Neutrophil (primary cell): ENCODE measurements at regions not wholly inside any gene's neighbourhood (a gene's known extent, or its start where the extent isn't known, plus 50 kb on each side); places are given as distances from the start of the nearest gene placed in this dataset.

Source experiments
- H3K27ac ChIP-seq: fragments of 200-600 bp; sonication (generic); 2 replicates; pipeline ENCODE4 v1.5.1; 2016; ENCODE audit warnings: mild to moderate bottlenecking, moderate library complexity
- H3K27me3 ChIP-seq: fragments of 200-600 bp; sonication (generic); 2 replicates; pipeline ENCODE4 v1.6.0; 2016; ENCODE audit warnings: mild to moderate bottlenecking
- H3K36me3 ChIP-seq: fragments of 200-600 bp; sonication (generic); 2 replicates; pipeline ENCODE4 v1.5.1; 2017
- H3K4me1 ChIP-seq, 2 experiments: fragments of 200-600 bp in 1 of 2; sonication (generic) in 1 of 2; 1 replicate in 1 of 2; 2 replicates in 1 of 2; pipeline versions ENCODE4 v1.5.1 to v1.6.1; 2013 to 2016; ENCODE audit warnings: low read depth in 1 of 2, low read length in 1 of 2, mild to moderate bottlenecking in 1 of 2, moderate library complexity in 1 of 2; ENCODE audit not compliant: control insufficient read depth in 1 of 2, insufficient read depth in 1 of 2
- H3K4me3 ChIP-seq, 2 experiments: fragments of 200-600 bp in 1 of 2; sonication (generic) in 1 of 2; 1 replicate in 1 of 2; 2 replicates in 1 of 2; pipeline ENCODE4 v1.5.1; 2013 to 2016; ENCODE audit warnings: low read depth in 1 of 2, low read length in 1 of 2, mild to moderate bottlenecking in 1 of 2, moderate library complexity in 1 of 2
- H3K9me3 ChIP-seq: fragments of 200-600 bp; sonication (generic); 2 replicates; pipeline ENCODE4 v1.5.1; 2016
- TF ChIP-seq, protein P1 (sequence below): fragments of 200-600 bp; sonication (generic); IDR thresholded peaks from 2 replicates; pipeline ENCODE4 v1.5.1; 2016; ENCODE audit warnings: antibody characterized with exemption

DNA sequence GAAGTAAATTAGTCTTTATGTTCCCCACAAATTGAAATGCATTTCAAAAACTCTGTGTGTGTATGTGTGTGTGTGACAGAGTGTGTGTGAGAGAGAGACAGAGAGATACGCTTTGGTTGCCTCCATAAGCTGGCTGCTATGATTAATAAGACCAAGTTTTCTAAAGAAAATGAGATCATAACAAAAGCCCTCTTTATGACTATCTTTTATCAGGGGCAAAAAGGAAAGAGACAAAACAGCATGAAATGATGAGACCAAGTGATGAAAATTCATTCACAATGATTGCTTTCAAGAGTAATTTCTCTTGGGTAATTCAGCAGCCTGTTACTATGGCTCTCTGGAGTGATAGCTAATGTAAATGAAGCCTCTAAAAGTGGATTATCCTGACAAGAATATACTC, 277.6 kb upstream of the PLEKHG7 start:
- Histone ChIP-seq H3K9me3 (no peaks in the 10 kb centered on the region), H3K36me3 (no peaks in the 10 kb centered on the region), H3K27me3 (no peaks in the 10 kb centered on the region), H3K27ac (no peak overlapping the region), H3K4me3 (no peak overlapping the region), H3K4me1 (no peaks in the 10 kb centered on the region)
- TF ChIP-seq, protein P1, sequence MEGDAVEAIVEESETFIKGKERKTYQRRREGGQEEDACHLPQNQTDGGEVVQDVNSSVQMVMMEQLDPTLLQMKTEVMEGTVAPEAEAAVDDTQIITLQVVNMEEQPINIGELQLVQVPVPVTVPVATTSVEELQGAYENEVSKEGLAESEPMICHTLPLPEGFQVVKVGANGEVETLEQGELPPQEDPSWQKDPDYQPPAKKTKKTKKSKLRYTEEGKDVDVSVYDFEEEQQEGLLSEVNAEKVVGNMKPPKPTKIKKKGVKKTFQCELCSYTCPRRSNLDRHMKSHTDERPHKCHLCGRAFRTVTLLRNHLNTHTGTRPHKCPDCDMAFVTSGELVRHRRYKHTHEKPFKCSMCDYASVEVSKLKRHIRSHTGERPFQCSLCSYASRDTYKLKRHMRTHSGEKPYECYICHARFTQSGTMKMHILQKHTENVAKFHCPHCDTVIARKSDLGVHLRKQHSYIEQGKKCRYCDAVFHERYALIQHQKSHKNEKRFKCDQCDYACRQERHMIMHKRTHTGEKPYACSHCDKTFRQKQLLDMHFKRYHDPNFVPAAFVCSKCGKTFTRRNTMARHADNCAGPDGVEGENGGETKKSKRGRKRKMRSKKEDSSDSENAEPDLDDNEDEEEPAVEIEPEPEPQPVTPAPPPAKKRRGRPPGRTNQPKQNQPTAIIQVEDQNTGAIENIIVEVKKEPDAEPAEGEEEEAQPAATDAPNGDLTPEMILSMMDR = no peak

DNA sequence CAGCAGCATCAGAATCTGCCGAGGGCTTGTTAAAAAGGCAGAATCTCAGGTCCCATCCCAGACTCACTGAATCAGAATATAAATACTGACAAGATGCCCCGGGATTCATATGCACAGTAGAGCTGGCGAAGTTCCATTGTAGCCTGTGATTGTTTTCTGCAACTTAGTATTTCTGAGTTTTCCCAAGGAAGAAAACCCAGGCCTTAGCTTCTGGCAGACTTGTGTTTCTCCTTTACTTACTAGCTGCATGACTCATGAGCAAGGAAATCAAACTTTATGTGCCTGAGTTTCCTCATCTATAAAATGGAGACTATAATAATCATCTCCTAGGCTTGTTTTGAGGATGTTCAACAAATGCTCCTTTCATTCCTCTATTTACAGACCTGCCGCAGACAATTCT, 278.5 kb upstream of the PLEKHG7 start:
- H3K36me3 ChIP-seq = no peaks in the 10 kb centered on the region
- H3K4me1 ChIP-seq = no peaks in the 10 kb centered on the region
- H3K27me3 ChIP-seq = no peaks in the 10 kb centered on the region
- no peak overlapping the region for H3K4me3 ChIP-seq
- no peak overlapping the region for H3K27ac ChIP-seq
- TF ChIP-seq, protein P1 = no peak
- H3K9me3 ChIP-seq = no peaks in the 10 kb centered on the region

DNA sequence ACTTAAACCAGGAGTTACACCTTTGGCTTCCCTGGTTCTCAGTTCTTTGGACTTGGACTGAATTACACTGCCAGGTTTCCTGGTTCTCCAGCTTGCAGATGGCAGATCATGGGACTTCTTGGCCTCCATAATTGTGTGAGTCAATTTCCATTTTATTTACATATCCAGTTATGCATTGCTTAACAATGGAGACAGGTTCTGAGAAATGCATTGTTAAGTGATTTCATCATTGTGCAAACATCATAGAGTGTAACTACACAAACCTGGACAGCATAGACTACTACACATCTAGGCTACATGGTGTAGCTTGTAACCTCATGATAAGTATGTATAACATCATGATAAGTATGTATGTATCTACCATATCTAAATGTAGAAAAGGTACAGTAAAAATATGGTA, 276.1 kb upstream of the BTG1 start:
- TF ChIP-seq, protein P1 = no peak
- H3K27ac ChIP-seq = no peak overlapping the region
- no peaks in the 10 kb centered on the region for H3K36me3 ChIP-seq
- H3K4me3 ChIP-seq = no peak overlapping the region
- H3K27me3 ChIP-seq = no peaks in the 10 kb centered on the region
- no peaks in the 10 kb centered on the region for H3K4me1 ChIP-seq
- H3K9me3 ChIP-seq = no peaks in the 10 kb centered on the region

DNA sequence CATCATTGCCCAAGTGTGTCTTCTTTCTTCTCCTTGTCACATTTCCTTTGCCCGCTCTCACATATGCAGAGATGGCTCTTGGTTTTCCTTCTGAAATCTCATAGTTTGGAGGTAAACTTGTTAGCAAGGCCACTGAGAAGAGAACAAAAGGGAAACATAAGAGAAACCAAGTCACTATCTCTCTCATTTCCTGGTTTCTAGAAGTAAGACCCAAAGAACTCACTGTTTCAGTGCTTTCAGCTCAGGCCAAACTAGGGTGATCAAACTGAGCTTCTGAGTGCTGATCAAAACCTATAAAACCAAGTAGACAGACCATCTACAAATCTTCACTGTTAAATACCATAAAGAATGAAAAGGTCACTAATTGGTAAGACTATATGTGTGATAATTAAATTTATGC, 275.4 kb upstream of the BTG1 start:
- TF ChIP-seq, protein P1 = no peak
- Histone ChIP-seq H3K9me3 (no peaks in the 10 kb centered on the region), H3K4me3 (no peak overlapping the region), H3K27ac (no peak overlapping the region), H3K4me1 (no peaks in the 10 kb centered on the region), H3K27me3 (no peaks in the 10 kb centered on the region), H3K36me3 (no peaks in the 10 kb centered on the region)

DNA sequence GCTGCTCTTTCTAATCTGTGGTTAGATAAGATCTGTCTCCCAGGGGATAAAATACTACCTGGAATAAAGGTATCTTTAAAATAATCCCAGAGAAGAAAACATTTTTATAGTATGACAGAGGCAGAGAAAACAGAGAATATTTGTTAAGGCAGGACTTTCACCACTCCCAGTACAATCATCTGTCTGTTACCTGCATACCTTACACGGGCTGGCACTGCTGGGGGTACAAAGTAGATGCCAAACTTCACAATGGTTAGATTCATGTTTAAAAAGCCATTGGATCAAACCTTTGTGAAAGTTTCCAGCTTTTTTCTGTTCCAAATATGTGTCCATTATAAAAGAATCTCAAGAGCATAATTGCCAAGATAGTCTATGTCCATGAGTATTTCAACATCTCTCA, 273.6 kb upstream of the BTG1 start:
- H3K4me3 ChIP-seq = no peak overlapping the region
- no peaks in the 10 kb centered on the region for H3K36me3 ChIP-seq
- H3K4me1 ChIP-seq = no peaks in the 10 kb centered on the region
- H3K27ac ChIP-seq = no peak overlapping the region
- H3K9me3 ChIP-seq = no peaks in the 10 kb centered on the region
- TF ChIP-seq, protein P1 = no peak
- H3K27me3 ChIP-seq = no peaks in the 10 kb centered on the region

DNA sequence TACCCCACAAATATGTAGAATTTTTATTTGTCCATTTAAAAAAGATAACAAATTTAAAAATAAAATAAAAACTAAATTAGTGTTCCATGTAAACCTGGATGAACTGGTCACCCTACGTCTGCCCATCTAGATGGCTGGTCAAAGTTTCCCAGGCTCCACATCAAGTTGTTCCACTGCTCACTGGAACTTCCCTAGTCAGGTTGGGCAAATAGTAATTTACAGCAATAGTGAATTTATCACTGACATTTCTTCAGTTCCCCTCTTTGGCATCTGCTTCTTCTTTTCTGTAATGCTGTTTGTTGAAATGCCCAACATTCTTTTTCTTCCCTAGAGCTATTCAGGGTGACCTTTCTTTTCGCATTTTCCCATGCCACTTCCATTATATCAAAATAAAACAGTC, 272.7 kb upstream of the BTG1 start:
- no peaks in the 10 kb centered on the region for H3K4me1 ChIP-seq
- no peaks in the 10 kb centered on the region for H3K27me3 ChIP-seq
- TF ChIP-seq, protein P1 = no peak
- H3K4me3 ChIP-seq = no peak overlapping the region
- no peaks in the 10 kb centered on the region for H3K9me3 ChIP-seq
- H3K36me3 ChIP-seq = no peaks in the 10 kb centered on the region
- H3K27ac ChIP-seq = no peak overlapping the region
